Loucy (cell line): ENCODE measurements at regions not wholly inside any gene's neighbourhood (a gene's known extent, or its start where the extent isn't known, plus 50 kb on each side); places are given as distances from the start of the nearest gene placed in this dataset.

Source experiments
- CTCF ChIP-seq: fragments of 200-600 bp; sonication (generic); conservative IDR thresholded peaks from 2 replicates; pipeline ENCODE4 v1.5.1; 2014; ENCODE audit warnings: mild to moderate bottlenecking, antibody characterized with exemption, low read length
- EZH2phosphoT487 ChIP-seq: fragments of 200-600 bp; IDR thresholded peaks from 2 replicates; pipeline ENCODE4 v1.6.1; 2018; ENCODE audit warnings: antibody characterized with exemption, mild to moderate bottlenecking, moderate library complexity, borderline replicate concordance

DNA sequence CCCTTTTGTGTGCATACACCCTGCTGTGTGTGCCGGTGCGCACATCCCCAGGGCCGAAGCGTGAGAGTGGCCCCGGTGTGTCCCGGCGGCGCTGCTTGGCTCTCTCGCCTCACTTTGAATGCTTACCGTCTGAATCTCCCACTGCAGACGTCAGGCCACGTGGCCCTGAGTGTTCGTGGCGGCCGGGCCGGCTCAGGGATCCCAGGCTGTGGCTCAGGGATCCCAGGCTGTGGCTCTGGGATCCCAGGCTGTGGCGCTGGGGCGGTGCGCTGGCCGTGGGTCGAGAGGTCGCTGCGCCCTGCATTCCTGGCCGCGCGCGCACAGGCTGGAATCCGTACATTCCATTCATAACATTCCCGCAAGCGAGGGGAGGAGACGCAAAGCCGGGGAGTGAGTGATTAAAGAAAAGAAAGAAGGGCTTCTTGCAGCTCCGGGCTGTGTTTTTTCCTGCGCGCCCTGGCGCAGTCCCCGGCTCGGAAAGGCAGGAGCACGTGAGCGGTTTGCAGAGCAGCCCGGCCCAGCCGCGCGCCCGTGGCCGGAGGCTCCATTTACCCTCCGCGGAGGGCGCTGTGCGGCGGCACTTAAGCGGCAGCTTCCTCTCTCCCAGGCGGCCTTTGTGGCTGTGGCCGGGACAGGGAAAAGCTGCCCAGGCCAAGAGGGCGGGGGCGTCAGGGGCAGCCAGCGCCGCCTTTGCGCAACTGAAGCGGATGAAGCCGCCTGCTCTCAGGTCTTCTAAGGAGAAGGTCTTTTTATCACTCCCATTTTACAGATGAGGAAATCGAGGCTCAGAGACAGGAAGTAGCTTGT lies 87.0 kb upstream of the ALDH1L1 start:
- TF ChIP-seq CTCF (no peak), EZH2phosphoT487 (no peak)
